ENCODE measurements at regions not wholly inside any gene's neighbourhood (a gene's known extent, or its start where the extent isn't known, plus 50 kb on each side); places are given as distances from the start of the nearest gene placed in this dataset.

DNA sequence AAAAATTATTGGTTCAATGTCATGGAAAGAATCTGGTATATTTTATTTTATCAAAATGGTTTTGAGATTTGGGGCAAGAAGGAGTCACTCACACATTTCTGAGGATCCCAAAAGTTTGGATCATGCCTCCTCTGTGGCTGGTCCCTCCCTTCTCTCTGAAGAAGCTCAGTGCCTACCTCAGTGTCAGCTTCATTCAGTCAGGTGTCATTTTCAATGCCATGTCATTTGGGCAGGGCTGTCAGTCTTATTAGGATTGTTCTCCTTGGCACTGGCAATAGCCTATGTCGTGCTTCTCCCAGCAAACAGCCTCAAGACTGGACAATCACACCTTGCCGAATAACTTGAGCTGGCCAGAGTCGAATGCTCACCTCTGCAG is 264.5 kb upstream of the CAMK1G start:
- TF ChIP-seq, protein P1, sequence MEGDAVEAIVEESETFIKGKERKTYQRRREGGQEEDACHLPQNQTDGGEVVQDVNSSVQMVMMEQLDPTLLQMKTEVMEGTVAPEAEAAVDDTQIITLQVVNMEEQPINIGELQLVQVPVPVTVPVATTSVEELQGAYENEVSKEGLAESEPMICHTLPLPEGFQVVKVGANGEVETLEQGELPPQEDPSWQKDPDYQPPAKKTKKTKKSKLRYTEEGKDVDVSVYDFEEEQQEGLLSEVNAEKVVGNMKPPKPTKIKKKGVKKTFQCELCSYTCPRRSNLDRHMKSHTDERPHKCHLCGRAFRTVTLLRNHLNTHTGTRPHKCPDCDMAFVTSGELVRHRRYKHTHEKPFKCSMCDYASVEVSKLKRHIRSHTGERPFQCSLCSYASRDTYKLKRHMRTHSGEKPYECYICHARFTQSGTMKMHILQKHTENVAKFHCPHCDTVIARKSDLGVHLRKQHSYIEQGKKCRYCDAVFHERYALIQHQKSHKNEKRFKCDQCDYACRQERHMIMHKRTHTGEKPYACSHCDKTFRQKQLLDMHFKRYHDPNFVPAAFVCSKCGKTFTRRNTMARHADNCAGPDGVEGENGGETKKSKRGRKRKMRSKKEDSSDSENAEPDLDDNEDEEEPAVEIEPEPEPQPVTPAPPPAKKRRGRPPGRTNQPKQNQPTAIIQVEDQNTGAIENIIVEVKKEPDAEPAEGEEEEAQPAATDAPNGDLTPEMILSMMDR (IDR thresholded peaks at IDR 0.05; ENCODE audit: borderline replicate concordance, extremely low read depth, low read length, poor library complexity, severe bottlenecking) = no peak
- no peak for TF ChIP-seq EZH2 (IDR thresholded peaks at IDR 0.05; ENCODE audit: borderline replicate concordance, low read depth, low read length, severe bottlenecking)

All from DND-41 (cell line).